ENCODE measurements at regions not wholly inside any gene's neighbourhood (a gene's known extent, or its start where the extent isn't known, plus 50 kb on each side); places are given as distances from the start of the nearest gene placed in this dataset.

GRCh38 chr6:148146717-148147462, 195.7 kb upstream of the SASH1 start:
- H3K4me1 ChIP-seq (ENCODE audit: insufficient read depth, insufficient read length), result no peaks in the 10 kb centered on the region
- no peaks in the 10 kb centered on the region for H3K9me3 ChIP-seq (ENCODE audit: insufficient read depth, low read length)
- no peak overlapping the region for H3K4me3 ChIP-seq (ENCODE audit: insufficient read length, low read depth)
- no peak overlapping the region for H3K9ac ChIP-seq (ENCODE audit: insufficient read length, low read depth)
- no peak for DNase-seq (ENCODE audit: low read depth, low spot score)
- TF ChIP-seq YY1 (IDR thresholded peaks at IDR 0.05; ENCODE audit: insufficient read depth, insufficient read length), result no peak
- TF ChIP-seq SUZ12 (IDR thresholded peaks at IDR 0.05; ENCODE audit: extremely low read depth, insufficient read depth, insufficient read length), result no peak
- TF ChIP-seq ZNF274 (IDR thresholded peaks at IDR 0.05; ENCODE audit: low read depth, low read length), result no peak
- H3K27me3 ChIP-seq (ENCODE audit: insufficient read depth, insufficient read length), result no peaks in the 10 kb centered on the region
- no peaks in the 10 kb centered on the region for H3K36me3 ChIP-seq (ENCODE audit: insufficient read depth, insufficient read length, low read length)

DNA sequence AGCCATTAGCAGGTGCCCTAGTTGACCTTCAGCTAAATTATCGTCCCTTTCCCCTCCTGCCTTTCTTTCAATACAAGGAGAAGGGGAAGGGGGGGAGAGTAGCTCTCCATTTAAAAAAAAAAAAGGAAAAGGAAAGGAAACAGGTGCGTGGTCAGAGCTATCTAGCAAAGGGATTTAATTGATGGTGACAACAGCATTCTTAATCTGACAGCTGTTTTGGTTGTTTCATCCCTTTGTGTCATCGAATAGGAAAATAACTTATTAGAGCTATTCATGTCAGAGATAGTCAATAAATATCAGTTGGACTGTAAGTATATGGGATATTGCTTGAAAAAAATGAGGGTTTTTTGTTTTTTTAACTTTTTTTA, 195.2 kb upstream of the SASH1 start:
- Histone ChIP-seq H3K9me3 (ENCODE audit: insufficient read depth, low read length) (no peaks in the 10 kb centered on the region), H3K9ac (ENCODE audit: insufficient read length, low read depth) (no peak overlapping the region), H3K27me3 (ENCODE audit: insufficient read depth, insufficient read length) (no peaks in the 10 kb centered on the region), H3K4me1 (ENCODE audit: insufficient read depth, insufficient read length) (no peaks in the 10 kb centered on the region), H3K36me3 (ENCODE audit: insufficient read depth, insufficient read length, low read length) (no peaks in the 10 kb centered on the region), H3K4me3 (ENCODE audit: insufficient read length, low read depth) (no peak overlapping the region)
- DNase-seq (ENCODE audit: low read depth, low spot score), result no peak
- no peak for TF ChIP-seq SUZ12 (IDR thresholded peaks at IDR 0.05; ENCODE audit: extremely low read depth, insufficient read depth, insufficient read length)
- TF ChIP-seq ZNF274 (IDR thresholded peaks at IDR 0.05; ENCODE audit: low read depth, low read length), result no peak
- no peak for TF ChIP-seq YY1 (IDR thresholded peaks at IDR 0.05; ENCODE audit: insufficient read depth, insufficient read length)

- no peak overlapping the region for H3K9ac ChIP-seq (ENCODE audit: insufficient read length, low read depth)
- no peak overlapping the region for H3K4me3 ChIP-seq (ENCODE audit: insufficient read length, low read depth)
- no peaks in the 10 kb centered on the region for H3K27me3 ChIP-seq (ENCODE audit: insufficient read depth, insufficient read length)
- H3K4me1 ChIP-seq (ENCODE audit: insufficient read depth, insufficient read length), result no peaks in the 10 kb centered on the region
- TF ChIP-seq YY1 (IDR thresholded peaks at IDR 0.05; ENCODE audit: insufficient read depth, insufficient read length) (no peak), SUZ12 (IDR thresholded peaks at IDR 0.05; ENCODE audit: extremely low read depth, insufficient read depth, insufficient read length) (no peak), ZNF274 (IDR thresholded peaks at IDR 0.05; ENCODE audit: low read depth, low read length) (no peak)
- no peaks in the 10 kb centered on the region for H3K36me3 ChIP-seq (ENCODE audit: insufficient read depth, insufficient read length, low read length)
- DNase-seq (ENCODE audit: low read depth, low spot score), result no peak
- H3K9me3 ChIP-seq (ENCODE audit: insufficient read depth, low read length), result no peaks in the 10 kb centered on the region
Measured at GRCh38 chr6:148151896-148152643, 190.6 kb upstream of the SASH1 start.

GRCh38 chr6:148154668-148155067, 188.0 kb upstream of the SASH1 start:
- no peak overlapping the region for H3K4me3 ChIP-seq (ENCODE audit: insufficient read length, low read depth)
- TF ChIP-seq ZNF274 (IDR thresholded peaks at IDR 0.05; ENCODE audit: low read depth, low read length) (no peak), YY1 (IDR thresholded peaks at IDR 0.05; ENCODE audit: insufficient read depth, insufficient read length) (no peak), SUZ12 (IDR thresholded peaks at IDR 0.05; ENCODE audit: extremely low read depth, insufficient read depth, insufficient read length) (no peak)
- no peak for DNase-seq (ENCODE audit: low read depth, low spot score)
- H3K9ac ChIP-seq (ENCODE audit: insufficient read length, low read depth), result no peak overlapping the region
- H3K27me3 ChIP-seq (ENCODE audit: insufficient read depth, insufficient read length), result no peaks in the 10 kb centered on the region
- no peaks in the 10 kb centered on the region for H3K36me3 ChIP-seq (ENCODE audit: insufficient read depth, insufficient read length, low read length)
- H3K9me3 ChIP-seq (ENCODE audit: insufficient read depth, low read length), result no peaks in the 10 kb centered on the region
- no peaks in the 10 kb centered on the region for H3K4me1 ChIP-seq (ENCODE audit: insufficient read depth, insufficient read length)

DNA sequence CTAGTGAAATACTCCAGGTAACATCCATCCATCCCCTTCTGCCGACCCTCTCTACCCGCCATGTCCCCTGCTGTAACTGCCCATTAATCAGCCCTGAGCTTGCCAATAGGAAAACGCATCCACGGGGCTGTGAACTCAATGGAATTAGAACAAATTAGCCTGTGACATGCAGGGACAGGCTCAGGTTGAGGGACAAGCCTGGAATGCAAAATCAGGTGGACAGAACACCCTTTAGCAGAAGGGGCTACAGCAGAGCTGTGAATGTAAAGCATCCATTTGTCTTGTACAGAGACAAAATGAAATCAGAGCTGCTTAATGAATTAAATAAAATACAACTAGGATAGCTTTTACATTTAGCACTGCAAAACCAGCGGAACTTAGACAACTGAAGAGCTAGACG, 187.3 kb upstream of the SASH1 start:
- no peaks in the 10 kb centered on the region for H3K4me1 ChIP-seq (ENCODE audit: insufficient read depth, insufficient read length)
- H3K27me3 ChIP-seq (ENCODE audit: insufficient read depth, insufficient read length), result no peaks in the 10 kb centered on the region
- no peaks in the 10 kb centered on the region for H3K36me3 ChIP-seq (ENCODE audit: insufficient read depth, insufficient read length, low read length)
- TF ChIP-seq SUZ12 (IDR thresholded peaks at IDR 0.05; ENCODE audit: extremely low read depth, insufficient read depth, insufficient read length) (no peak), ZNF274 (IDR thresholded peaks at IDR 0.05; ENCODE audit: low read depth, low read length) (no peak), YY1 (IDR thresholded peaks at IDR 0.05; ENCODE audit: insufficient read depth, insufficient read length) (no peak)
- no peak for DNase-seq (ENCODE audit: low read depth, low spot score)
- H3K9ac ChIP-seq (ENCODE audit: insufficient read length, low read depth), result no peak overlapping the region
- H3K4me3 ChIP-seq (ENCODE audit: insufficient read length, low read depth), result no peak overlapping the region
- no peaks in the 10 kb centered on the region for H3K9me3 ChIP-seq (ENCODE audit: insufficient read depth, low read length)

DNA sequence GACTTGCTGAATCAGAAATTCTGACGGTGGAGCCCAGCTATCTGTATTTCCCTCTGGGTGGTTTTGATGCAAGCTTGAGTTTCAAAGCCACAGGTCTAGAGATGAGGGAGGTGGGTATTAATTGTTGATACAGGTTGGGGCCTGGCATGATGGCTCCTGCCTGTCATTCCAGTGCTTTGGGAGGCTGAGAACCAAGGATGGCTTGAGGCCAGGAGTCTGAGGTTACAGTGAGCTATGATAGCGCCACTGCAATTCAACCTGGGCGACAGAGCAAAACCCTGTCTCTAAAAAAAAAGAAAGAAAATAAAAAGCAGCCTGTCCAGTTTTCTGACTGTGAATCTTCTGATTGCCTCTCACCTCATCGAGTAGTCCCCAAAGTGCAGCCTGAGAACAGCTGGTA, 184.8 kb upstream of the SASH1 start:
- Histone ChIP-seq H3K9me3 (ENCODE audit: insufficient read depth, low read length) (no peaks in the 10 kb centered on the region), H3K36me3 (ENCODE audit: insufficient read depth, insufficient read length, low read length) (no peaks in the 10 kb centered on the region), H3K4me1 (ENCODE audit: insufficient read depth, insufficient read length) (no peaks in the 10 kb centered on the region), H3K27me3 (ENCODE audit: insufficient read depth, insufficient read length) (no peaks in the 10 kb centered on the region), H3K4me3 (ENCODE audit: insufficient read length, low read depth) (no peak overlapping the region), H3K9ac (ENCODE audit: insufficient read length, low read depth) (no peak overlapping the region)
- no peak for TF ChIP-seq ZNF274 (IDR thresholded peaks at IDR 0.05; ENCODE audit: low read depth, low read length)
- TF ChIP-seq YY1 (IDR thresholded peaks at IDR 0.05; ENCODE audit: insufficient read depth, insufficient read length), result no peak
- TF ChIP-seq SUZ12 (IDR thresholded peaks at IDR 0.05; ENCODE audit: extremely low read depth, insufficient read depth, insufficient read length), result no peak
- no peak for DNase-seq (ENCODE audit: low read depth, low spot score)

DNA sequence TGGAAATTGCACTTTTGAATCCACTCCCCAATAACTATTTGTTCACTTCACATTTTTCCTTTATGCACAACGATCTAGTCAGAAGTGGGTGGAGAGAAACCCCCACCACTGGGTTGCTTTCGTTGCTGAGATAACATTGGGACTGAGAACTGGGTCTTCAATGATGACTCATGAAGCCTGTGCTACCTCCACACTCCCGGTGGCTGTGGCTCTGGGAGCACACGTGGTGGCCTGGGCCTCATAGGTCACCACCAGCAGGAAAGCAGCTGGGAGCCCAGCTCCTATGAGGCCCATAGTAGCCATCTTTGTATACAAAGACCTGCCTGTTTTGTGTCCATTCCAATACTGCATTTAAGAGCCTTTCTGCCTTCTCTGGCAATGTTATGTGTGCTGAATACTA, 178.0 kb upstream of the SASH1 start:
- Histone ChIP-seq H3K27me3 (ENCODE audit: insufficient read depth, insufficient read length) (no peaks in the 10 kb centered on the region), H3K4me3 (ENCODE audit: insufficient read length, low read depth) (no peak overlapping the region), H3K4me1 (ENCODE audit: insufficient read depth, insufficient read length) (no peaks in the 10 kb centered on the region), H3K9me3 (ENCODE audit: insufficient read depth, low read length) (no peaks in the 10 kb centered on the region), H3K36me3 (ENCODE audit: insufficient read depth, insufficient read length, low read length) (no peaks in the 10 kb centered on the region), H3K9ac (ENCODE audit: insufficient read length, low read depth) (no peak overlapping the region)
- TF ChIP-seq SUZ12 (IDR thresholded peaks at IDR 0.05; ENCODE audit: extremely low read depth, insufficient read depth, insufficient read length), result no peak
- no peak for DNase-seq (ENCODE audit: low read depth, low spot score)

Measured in NT2/D1 (cell line).